ENCODE measurements at regions not wholly inside any gene's neighbourhood (a gene's known extent, or its start where the extent isn't known, plus 50 kb on each side); places are given as distances from the start of the nearest gene placed in this dataset.
"Not testable (repeated sequence)": the region's sequence is repeated elsewhere in the genome, so short reads cannot be mapped to it uniquely, and the experiment has no call there.

DNA sequence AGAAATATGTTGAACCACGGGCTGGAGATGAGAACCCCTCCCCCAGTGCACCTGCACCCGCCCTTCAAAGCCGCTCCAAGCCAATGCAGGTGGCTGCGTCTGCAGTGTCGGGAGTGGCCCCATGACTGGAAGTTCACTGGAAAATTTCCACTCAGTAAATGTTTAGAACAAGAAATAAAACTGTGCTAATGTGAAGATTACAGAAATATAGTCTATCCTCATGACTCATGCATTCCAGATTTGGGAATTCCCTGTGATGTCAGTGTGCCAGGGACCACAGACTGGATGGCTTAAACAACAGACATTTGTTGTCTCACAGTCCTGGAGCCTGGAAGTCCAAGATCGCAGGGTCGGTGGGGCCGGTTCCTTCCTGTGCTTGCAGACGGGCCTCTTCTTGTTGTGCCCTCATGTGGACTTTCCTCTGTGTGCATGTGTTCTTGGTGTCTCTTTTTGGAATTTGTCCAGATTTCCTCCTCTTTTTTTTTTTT lies 3967.0 kb upstream of the TPTE start:
- not testable (repeated sequence) for DNase-seq; H3K4me1 Mint-ChIP-seq (ENCODE audit: low read depth in 2 of 2); H3K27ac Mint-ChIP-seq; H3K27me3 Mint-ChIP-seq; H3K4me3 Mint-ChIP-seq; H3K36me3 Mint-ChIP-seq (ENCODE audit: insufficient read depth); H3K9me3 Mint-ChIP-seq; ATAC-seq (replicated peaks)

GRCh38 chr21:6556516-6556915 lies 3964.9 kb upstream of the TPTE start:
- H3K36me3 Mint-ChIP-seq (ENCODE audit: insufficient read depth); H3K27ac Mint-ChIP-seq; H3K4me1 Mint-ChIP-seq (ENCODE audit: low read depth in 2 of 2); DNase-seq; ATAC-seq (replicated peaks); H3K27me3 Mint-ChIP-seq; H3K4me3 Mint-ChIP-seq; H3K9me3 Mint-ChIP-seq: not testable (repeated sequence)

DNA sequence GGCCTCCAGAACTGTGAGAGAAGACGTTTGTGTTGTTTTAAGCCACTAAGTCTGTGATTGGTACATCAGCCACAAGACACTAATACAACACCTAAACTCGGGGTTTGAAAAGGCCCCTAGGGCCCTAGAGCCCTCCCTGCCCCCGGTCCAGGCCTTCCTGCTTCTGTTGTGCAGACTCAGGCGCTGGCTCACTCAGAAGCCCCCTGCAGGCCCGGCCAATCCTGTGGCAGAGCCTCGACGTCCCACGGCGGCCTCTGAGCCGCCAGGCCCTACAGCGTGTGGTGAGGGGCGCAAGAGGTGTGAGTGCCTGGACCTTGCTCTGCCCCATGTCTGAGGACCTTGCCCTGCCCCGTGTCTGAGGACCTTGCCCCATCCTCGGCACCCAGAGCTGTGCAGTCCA lies 3964.0 kb upstream of the TPTE start:
- DNase-seq; H3K9me3 Mint-ChIP-seq; H3K27me3 Mint-ChIP-seq; H3K27ac Mint-ChIP-seq; ATAC-seq (replicated peaks); H3K4me1 Mint-ChIP-seq (ENCODE audit: low read depth in 2 of 2); H3K4me3 Mint-ChIP-seq; H3K36me3 Mint-ChIP-seq (ENCODE audit: insufficient read depth): not testable (repeated sequence)

GRCh38 chr21:6561168-6561567 lies 3960.2 kb upstream of the TPTE start:
- not testable (repeated sequence) for H3K9me3 Mint-ChIP-seq; DNase-seq; H3K4me1 Mint-ChIP-seq (ENCODE audit: low read depth in 2 of 2); H3K27me3 Mint-ChIP-seq; ATAC-seq (replicated peaks); H3K36me3 Mint-ChIP-seq (ENCODE audit: insufficient read depth); H3K4me3 Mint-ChIP-seq; H3K27ac Mint-ChIP-seq

DNA sequence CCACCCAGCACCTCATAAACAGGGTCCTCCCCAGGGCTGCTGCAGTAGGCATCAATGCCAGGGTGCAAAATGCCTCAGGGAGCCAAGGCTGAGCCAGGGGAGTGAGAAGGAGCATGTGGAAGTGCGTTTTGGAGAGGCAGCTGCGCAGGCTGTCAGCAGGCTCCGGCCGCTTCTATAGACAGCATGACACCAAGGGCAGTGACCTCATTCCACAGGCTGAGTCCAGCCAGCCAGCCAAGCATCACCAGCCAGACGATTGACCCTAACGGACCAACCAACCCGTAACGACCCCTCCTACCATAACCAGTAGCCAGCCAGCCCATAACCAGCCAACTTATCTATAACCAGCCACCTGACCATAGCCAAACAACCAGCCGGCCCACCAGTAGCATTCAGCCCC lies 3959.8 kb upstream of the TPTE start:
- not testable (repeated sequence) for H3K4me1 Mint-ChIP-seq (ENCODE audit: low read depth in 2 of 2); DNase-seq; H3K27ac Mint-ChIP-seq; ATAC-seq (replicated peaks); H3K36me3 Mint-ChIP-seq (ENCODE audit: insufficient read depth); H3K9me3 Mint-ChIP-seq; H3K27me3 Mint-ChIP-seq; H3K4me3 Mint-ChIP-seq

DNA sequence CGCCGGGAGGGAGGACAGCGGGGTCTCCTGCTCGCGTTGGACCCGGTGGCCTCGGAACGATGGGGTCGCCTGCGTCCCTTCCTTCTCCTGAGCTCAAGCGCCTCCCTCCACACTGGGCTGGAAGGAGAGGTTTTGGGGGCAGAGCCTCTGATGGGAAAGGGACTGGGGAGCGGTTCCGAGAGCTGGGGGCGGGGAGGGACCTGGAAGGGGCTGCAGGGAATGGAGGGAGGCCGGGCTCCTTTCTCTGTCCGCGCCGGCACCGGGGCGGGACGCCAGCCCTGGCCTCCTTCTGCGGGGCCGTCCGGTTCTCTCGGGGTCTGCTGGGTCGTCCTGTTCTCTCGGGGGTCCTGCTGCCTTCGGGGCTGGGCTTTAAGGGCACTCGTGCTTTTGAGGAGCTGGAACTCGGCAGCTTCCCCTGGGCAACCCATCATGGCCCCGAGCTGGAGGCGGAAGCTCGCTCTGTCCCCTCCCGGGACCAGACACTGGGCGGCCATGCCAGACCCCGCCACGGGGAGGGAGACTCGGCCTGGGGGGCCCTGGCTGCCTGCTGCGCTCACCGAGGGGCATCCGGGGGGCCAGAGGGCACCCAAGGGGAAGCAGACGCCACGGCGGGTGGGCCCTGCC lies 3956.7 kb upstream of the TPTE start:
- not testable (repeated sequence) for H3K36me3 Mint-ChIP-seq (ENCODE audit: insufficient read depth); H3K27ac Mint-ChIP-seq; DNase-seq; H3K4me1 Mint-ChIP-seq (ENCODE audit: low read depth in 2 of 2); H3K27me3 Mint-ChIP-seq; H3K4me3 Mint-ChIP-seq; ATAC-seq (replicated peaks); H3K9me3 Mint-ChIP-seq

DNA sequence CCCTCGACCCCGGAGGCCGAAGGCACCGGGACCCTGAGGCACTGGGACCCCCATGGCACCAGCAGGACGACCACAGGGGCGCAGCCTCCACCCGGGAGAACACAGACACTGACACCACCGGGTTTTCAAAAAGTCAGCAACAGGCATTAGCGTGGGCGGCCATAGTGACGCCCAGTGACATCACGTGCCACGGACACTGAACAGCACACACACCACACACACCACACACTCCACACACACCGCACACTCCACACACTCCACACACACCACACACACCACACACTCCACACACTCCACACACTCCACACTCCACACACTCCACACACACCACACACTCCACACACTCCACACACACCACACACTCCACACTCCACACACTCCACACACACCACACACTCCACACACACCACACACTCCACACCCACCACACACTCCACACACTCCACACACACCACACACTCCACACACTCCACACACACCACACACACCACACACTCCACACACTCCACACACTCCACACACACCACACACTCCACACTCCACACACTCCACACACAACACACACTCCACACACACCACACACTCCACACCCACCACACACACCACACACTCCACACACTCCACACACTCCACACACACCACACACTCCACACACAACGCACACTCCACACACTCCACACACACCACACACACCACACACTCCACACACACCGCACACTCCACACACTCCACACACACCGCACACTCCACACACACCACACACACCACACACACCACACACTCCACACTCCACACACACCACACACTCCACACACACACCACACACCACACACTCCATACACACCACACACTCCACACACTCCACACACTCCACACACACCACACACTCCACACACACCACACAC lies 3955.9 kb upstream of the TPTE start:
- peak in 2 of 3 experiments; percentile 8 to 16 for DNase-seq
- Mint-ChIP-seq H3K27ac (peak overlapping the region in 1 of 2 donors; percentile 16), H3K4me3 (peak overlapping the region in 1 of 2 donors; percentile 40)
- H3K36me3 Mint-ChIP-seq (ENCODE audit: insufficient read depth); H3K4me1 Mint-ChIP-seq (ENCODE audit: low read depth in 2 of 2); H3K9me3 Mint-ChIP-seq; H3K27me3 Mint-ChIP-seq: not testable (repeated sequence)
- peak; percentile 14 for ATAC-seq (replicated peaks)

GRCh38 chr21:6567542-6567941 lies 3953.8 kb upstream of the TPTE start:
- not testable (repeated sequence) for DNase-seq; H3K27ac Mint-ChIP-seq; H3K36me3 Mint-ChIP-seq (ENCODE audit: insufficient read depth); H3K4me3 Mint-ChIP-seq; H3K27me3 Mint-ChIP-seq; H3K4me1 Mint-ChIP-seq (ENCODE audit: low read depth in 2 of 2); H3K9me3 Mint-ChIP-seq; ATAC-seq (replicated peaks)

DNA sequence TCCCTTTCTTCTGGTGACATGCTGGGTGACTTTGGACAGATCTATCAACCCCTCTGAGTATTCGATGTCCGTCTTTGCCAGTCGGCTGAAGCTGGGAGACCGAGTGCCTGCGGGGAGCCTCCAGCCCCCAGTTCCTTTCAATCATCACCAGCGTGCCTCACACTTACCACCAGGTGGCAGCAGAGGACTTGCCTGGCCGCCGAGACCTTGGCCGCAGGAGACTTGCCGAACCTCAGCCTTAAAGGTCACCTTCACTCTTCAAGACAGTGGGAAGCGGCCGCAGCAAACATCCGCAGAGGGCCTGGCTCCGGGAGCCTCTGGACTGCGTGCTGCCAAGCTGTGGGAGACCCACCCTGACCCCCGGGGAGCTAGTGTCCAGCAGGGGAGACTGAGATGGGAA lies 3952.2 kb upstream of the TPTE start:
- not testable (repeated sequence) for H3K4me1 Mint-ChIP-seq (ENCODE audit: low read depth in 2 of 2); H3K27ac Mint-ChIP-seq; H3K9me3 Mint-ChIP-seq; H3K27me3 Mint-ChIP-seq; H3K36me3 Mint-ChIP-seq (ENCODE audit: insufficient read depth); H3K4me3 Mint-ChIP-seq; DNase-seq
- ATAC-seq (replicated peaks), result peak; percentile 54

GRCh38 chr21:6569587-6570392 lies 3951.6 kb upstream of the TPTE start:
- not testable (repeated sequence) for H3K27ac Mint-ChIP-seq; H3K4me1 Mint-ChIP-seq (ENCODE audit: low read depth in 2 of 2); H3K27me3 Mint-ChIP-seq; H3K4me3 Mint-ChIP-seq; H3K36me3 Mint-ChIP-seq (ENCODE audit: insufficient read depth); DNase-seq; H3K9me3 Mint-ChIP-seq
- peak; percentile 87 for ATAC-seq (replicated peaks)

DNA sequence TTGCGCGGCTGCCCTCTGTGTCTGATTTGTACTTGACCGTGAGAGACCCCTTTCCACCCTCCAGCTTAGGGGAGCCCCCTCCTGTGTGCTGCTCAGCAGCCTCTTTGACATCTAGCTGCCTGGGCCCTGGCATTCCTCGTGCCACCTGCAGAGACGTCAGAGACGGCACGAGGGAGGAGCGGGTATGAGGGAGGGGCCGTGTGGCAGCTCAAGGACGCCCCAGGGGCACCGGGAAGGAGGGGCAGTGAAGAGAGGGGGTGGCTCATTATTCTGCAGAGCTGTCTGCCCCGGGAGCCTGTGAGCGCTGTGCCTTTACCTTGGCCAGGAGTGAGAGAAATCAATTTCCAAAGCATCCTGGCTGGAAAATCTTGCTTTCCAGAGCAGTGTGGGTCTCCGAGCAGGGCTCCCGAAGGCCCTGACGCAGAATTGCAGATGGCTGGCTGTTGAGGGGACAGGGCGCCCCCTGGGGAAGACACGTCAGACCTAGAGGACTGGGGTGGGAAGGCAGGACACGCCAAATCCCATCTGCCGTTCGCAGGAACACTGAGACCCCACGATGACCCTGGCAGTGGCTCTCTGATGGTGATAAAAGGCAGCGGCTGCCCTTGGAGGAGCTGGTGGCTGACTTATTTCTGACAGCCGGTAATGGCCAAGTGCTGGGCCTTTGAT lies 3950.5 kb upstream of the TPTE start:
- not testable (repeated sequence) for H3K4me3 Mint-ChIP-seq; H3K27ac Mint-ChIP-seq; H3K9me3 Mint-ChIP-seq; DNase-seq; H3K4me1 Mint-ChIP-seq (ENCODE audit: low read depth in 2 of 2); ATAC-seq (replicated peaks); H3K27me3 Mint-ChIP-seq; H3K36me3 Mint-ChIP-seq (ENCODE audit: insufficient read depth)

- not testable (repeated sequence) for ATAC-seq (replicated peaks); H3K27me3 Mint-ChIP-seq; H3K4me3 Mint-ChIP-seq; H3K27ac Mint-ChIP-seq; H3K36me3 Mint-ChIP-seq (ENCODE audit: insufficient read depth); DNase-seq; H3K4me1 Mint-ChIP-seq (ENCODE audit: low read depth in 2 of 2); H3K9me3 Mint-ChIP-seq
These were observed 3947.8 kb upstream of the TPTE start for GRCh38 chr21:6573576-6573975.

DNA sequence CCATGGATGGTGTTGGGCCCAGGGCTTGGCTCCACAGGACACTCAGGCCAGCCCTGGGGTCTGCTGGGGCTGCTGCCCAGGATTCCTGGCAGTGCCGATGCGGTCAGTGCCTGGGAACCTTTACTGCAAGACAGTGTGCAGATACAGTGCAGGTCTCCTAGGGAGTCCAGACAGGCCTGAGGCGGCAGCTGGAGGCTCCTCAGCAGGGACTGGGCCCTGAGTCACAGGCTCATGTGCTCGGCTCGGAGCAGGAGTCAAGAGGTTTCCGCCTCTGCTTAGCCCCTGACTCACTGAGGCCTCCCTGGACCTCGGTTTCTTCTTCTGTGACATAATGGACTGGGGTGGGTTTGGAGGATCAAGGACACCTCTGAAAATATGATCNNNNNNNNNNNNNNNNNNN lies 3941.6 kb upstream of the TPTE start:
- H3K4me3 Mint-ChIP-seq; H3K9me3 Mint-ChIP-seq; H3K27me3 Mint-ChIP-seq; H3K27ac Mint-ChIP-seq; DNase-seq; H3K36me3 Mint-ChIP-seq (ENCODE audit: insufficient read depth); H3K4me1 Mint-ChIP-seq (ENCODE audit: low read depth in 2 of 2); ATAC-seq (replicated peaks): not testable (repeated sequence)

All from effector memory CD8-positive, alpha-beta T cell (primary cell).